OCI-LY7 (cell line): ENCODE measurements at regions not wholly inside any gene's neighbourhood (a gene's known extent, or its start where the extent isn't known, plus 50 kb on each side); places are given as distances from the start of the nearest gene placed in this dataset.

Source experiments
- BruUV-seq: library from RNA; stranded (reverse); fragments of 400-500 nt; replicated peaks from 2 replicates; lab custom pipeline; 2021; lab: Mats Ljungman, UMichigan
- CTCF ChIA-PET: fragments of 300-600 bp; sonication (Branson Sonifier 250); formaldehyde crosslinking; loops from one replicate; lab custom pipeline; 2022; ENCODE audit warnings: antibody characterized with exemption; ENCODE audit not compliant: unreplicated experiment; lab: Charles Lee
- POLR2A ChIA-PET: fragments of 300-600 bp; sonication (Branson Sonifier 250); formaldehyde crosslinking; loops from one replicate; lab custom pipeline; 2022; ENCODE audit warnings: antibody characterized with exemption; lab: Charles Lee
- DNase-seq: peaks from one replicate; pipeline ENCODE4 v3.0.0-alpha.2; 2015; ENCODE audit warnings: low spot score
- H2AFZ ChIP-seq: fragments of 200-600 bp; sonication (generic), shearing (Covaris generic); 2 replicates; pipeline ENCODE4 v1.6.1; 2014; ENCODE audit warnings: mild to moderate bottlenecking, antibody characterized with exemption, low read length, moderate library complexity
- H3K27ac ChIP-seq: fragments of 200-600 bp; sonication (generic); 2 replicates; pipeline ENCODE4 v1.5.1; 2014; ENCODE audit warnings: mixed run types, low read depth, mild to moderate bottlenecking, moderate library complexity, low read length, inconsistent platforms; ENCODE audit not compliant: poor library complexity, severe bottlenecking
- H3K36me3 ChIP-seq: fragments of 200-600 bp; sonication (generic); 2 replicates; pipeline ENCODE4 v1.6.1; 2014; ENCODE audit warnings: mild to moderate bottlenecking, antibody characterized with exemption, low read length, moderate library complexity, mixed read lengths; ENCODE audit not compliant: insufficient read depth
- H3K4me1 ChIP-seq: fragments of 200-600 bp; sonication (generic); 2 replicates; pipeline ENCODE4 v1.5.1; 2014; ENCODE audit warnings: mild to moderate bottlenecking, low read length; ENCODE audit not compliant: insufficient read depth, poor library complexity, severe bottlenecking
- H3K4me2 ChIP-seq: fragments of 200-600 bp; sonication (generic); 2 replicates; pipeline ENCODE4 v1.6.1; 2014; ENCODE audit warnings: mild to moderate bottlenecking, low read length
- H3K4me3 ChIP-seq: fragments of 200-600 bp; sonication (generic); 2 replicates; pipeline ENCODE4 v1.5.1; 2014; ENCODE audit warnings: mild to moderate bottlenecking, low read depth, low read length; ENCODE audit not compliant: poor library complexity, severe bottlenecking
- H3K79me2 ChIP-seq: fragments of 200-600 bp; sonication (generic); 2 replicates; pipeline ENCODE4 v1.6.1; 2016; ENCODE audit warnings: low read depth, mild to moderate bottlenecking, low read length, moderate library complexity, mixed read lengths; ENCODE audit not compliant: insufficient read depth
- H3K9me2 ChIP-seq: fragments of 200-600 bp; sonication (generic); 2 replicates; pipeline ENCODE4 v1.6.1; 2016; ENCODE audit warnings: mild to moderate bottlenecking, low read length, mixed read lengths; ENCODE audit not compliant: insufficient read depth
- H3K9me3 ChIP-seq: fragments of 200-600 bp; sonication (generic); 2 replicates; pipeline ENCODE4 v1.6.1; 2014; ENCODE audit warnings: mild to moderate bottlenecking, mixed run types, low read length, mixed read lengths
- H4K20me1 ChIP-seq: fragments of 200-600 bp; sonication (generic); 2 replicates; pipeline ENCODE4 v1.6.1; 2014; ENCODE audit warnings: mild to moderate bottlenecking, antibody characterized with exemption, low read length, moderate library complexity, mixed read lengths; ENCODE audit not compliant: insufficient read depth
- EZH2phosphoT487 ChIP-seq: fragments of 200-600 bp; sonication (generic); IDR thresholded peaks from 2 replicates; pipeline ENCODE4 v1.6.1; 2018; ENCODE audit warnings: low read depth, borderline replicate concordance, mild to moderate bottlenecking, mixed run types, antibody characterized with exemption, low read length, moderate library complexity, mixed read lengths
- intact Hi-C: fragments of 100-400 bp; cut with micrococcal nuclease; formaldehyde crosslinking; loops from one replicate; pipeline ENCODE4 v1.10.0; 2022; ENCODE audit not compliant: unreplicated experiment
- TF ChIP-seq, protein P1 (sequence below): fragments of 200-600 bp; sonication (generic); conservative IDR thresholded peaks from 2 replicates; pipeline ENCODE4 v1.5.1; 2014; ENCODE audit warnings: mild to moderate bottlenecking, antibody characterized with exemption, low read length, moderate library complexity, mixed read lengths

DNA sequence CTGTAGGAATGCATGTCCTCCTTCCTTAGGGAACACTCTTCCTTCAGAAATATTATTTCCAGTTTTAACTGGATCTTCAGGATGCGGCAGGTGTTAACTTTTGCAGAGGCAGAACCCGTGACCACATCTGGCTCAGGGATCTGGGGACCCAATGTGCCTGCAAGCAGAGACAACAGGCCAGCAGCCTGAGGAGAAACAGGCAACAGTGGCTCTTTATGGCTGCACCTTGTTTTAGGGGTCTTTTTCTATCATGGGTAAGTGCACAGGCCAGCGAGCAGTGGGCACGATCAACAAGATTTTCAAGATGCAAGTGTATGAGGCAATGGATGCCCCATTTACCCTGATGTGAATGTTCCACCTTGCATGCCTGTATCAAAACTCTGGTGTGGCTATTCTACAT lies 497.5 kb upstream of the KLF6 start:
- Histone ChIP-seq H2AFZ (no peak overlapping the region), H3K9me2 (no peaks in the 10 kb centered on the region), H3K79me2 (no peaks in the 10 kb centered on the region), H3K4me3 (no peak overlapping the region), H3K36me3 (no peaks in the 10 kb centered on the region), H3K27ac (no peak overlapping the region), H3K9me3 (no peaks in the 10 kb centered on the region), H3K4me1 (no peaks in the 10 kb centered on the region), H4K20me1 (no peaks in the 10 kb centered on the region), H3K4me2 (no peak overlapping the region)
- no peak for TF ChIP-seq EZH2phosphoT487
- TF ChIP-seq, protein P1, sequence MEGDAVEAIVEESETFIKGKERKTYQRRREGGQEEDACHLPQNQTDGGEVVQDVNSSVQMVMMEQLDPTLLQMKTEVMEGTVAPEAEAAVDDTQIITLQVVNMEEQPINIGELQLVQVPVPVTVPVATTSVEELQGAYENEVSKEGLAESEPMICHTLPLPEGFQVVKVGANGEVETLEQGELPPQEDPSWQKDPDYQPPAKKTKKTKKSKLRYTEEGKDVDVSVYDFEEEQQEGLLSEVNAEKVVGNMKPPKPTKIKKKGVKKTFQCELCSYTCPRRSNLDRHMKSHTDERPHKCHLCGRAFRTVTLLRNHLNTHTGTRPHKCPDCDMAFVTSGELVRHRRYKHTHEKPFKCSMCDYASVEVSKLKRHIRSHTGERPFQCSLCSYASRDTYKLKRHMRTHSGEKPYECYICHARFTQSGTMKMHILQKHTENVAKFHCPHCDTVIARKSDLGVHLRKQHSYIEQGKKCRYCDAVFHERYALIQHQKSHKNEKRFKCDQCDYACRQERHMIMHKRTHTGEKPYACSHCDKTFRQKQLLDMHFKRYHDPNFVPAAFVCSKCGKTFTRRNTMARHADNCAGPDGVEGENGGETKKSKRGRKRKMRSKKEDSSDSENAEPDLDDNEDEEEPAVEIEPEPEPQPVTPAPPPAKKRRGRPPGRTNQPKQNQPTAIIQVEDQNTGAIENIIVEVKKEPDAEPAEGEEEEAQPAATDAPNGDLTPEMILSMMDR, result no peak
- intact Hi-C loops, result no loop called here
- CTCF ChIA-PET, result no interaction called here
- BruUV-seq, result no TSS peak
- no peak for DNase-seq
- POLR2A ChIA-PET, result no interaction called here

DNA sequence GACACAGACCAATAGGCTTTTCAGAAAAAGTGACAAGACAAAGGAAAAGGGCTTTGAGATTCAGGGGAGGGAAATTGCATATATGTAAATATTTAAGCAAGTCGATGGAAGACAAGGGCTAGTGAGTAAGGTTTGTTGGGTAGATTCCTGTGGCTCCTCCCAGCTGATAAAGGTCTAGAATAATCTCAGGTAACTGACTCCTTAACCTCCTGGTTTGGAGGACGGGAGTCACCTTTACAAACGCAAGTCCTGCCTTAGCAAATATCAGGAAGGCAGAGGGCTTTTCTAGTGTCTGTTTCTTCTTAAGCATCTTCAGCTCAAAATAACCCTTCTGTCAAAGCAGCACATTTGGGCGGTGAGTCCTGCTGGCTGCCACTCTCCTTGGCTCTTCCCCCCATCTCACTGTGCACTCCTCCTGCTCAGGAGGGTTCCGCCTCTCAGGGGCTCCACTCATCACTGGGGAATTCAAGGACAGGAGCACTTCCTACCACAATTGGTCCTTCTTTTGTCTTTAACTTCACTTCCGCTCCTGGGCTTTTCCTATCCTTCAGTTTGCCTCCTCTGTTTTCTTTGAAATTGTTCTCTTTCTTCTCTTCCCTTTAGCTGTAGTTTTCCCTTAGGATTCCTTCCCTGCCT lies 496.3 kb upstream of the KLF6 start:
- Histone ChIP-seq H3K9me2 (no peaks in the 10 kb centered on the region), H3K79me2 (no peaks in the 10 kb centered on the region), H2AFZ (no peak overlapping the region), H3K4me2 (no peak overlapping the region), H3K4me3 (no peak overlapping the region), H3K4me1 (no peaks in the 10 kb centered on the region), H4K20me1 (no peaks in the 10 kb centered on the region), H3K9me3 (no peaks in the 10 kb centered on the region), H3K27ac (no peak overlapping the region), H3K36me3 (no peaks in the 10 kb centered on the region)
- CTCF ChIA-PET, result no interaction called here
- no peak for DNase-seq
- intact Hi-C loops, result no loop called here
- TF ChIP-seq, protein P1, result no peak
- no peak for TF ChIP-seq EZH2phosphoT487
- POLR2A ChIA-PET, result no interaction called here
- BruUV-seq, result no TSS peak

DNA sequence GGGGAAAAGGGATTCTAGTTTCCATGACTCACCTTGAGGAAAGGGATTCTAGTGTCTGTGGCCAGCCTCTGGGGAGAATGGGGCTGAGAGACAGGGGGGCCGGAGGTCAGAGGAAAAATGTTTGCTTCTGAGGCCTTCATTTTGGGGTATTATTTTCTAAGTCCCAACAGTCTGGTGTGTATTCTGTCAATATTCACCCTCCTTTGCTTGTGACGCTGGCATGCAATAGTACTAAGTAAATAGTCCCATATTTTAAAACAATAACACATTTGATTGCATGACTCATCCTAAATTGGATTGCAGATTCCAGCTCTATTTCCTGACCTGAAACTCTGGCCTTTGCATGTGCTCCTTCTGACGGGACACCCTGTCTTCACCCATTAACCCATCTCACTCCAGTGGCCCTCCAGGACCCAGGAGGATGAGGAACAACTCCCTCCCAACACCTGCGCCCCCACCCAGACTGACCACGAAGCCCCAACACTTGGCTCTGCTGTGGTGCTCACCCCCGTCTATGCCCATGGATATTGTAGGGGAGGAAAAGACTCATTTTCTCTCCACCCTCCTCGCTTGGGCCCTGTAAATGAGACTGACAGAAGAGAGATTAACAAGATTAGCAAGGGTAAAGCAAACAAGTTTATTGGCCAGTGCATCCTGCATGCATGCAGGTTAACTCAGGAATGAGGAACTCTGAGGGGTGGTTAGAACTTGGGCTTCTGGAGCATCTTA lies 495.6 kb upstream of the KLF6 start:
- Histone ChIP-seq H4K20me1 (no peaks in the 10 kb centered on the region), H3K36me3 (no peaks in the 10 kb centered on the region), H3K4me3 (no peak overlapping the region), H3K9me3 (no peaks in the 10 kb centered on the region), H3K27ac (no peak overlapping the region), H3K4me2 (no peak overlapping the region), H2AFZ (no peak overlapping the region), H3K4me1 (no peaks in the 10 kb centered on the region), H3K9me2 (no peaks in the 10 kb centered on the region), H3K79me2 (no peaks in the 10 kb centered on the region)
- TF ChIP-seq EZH2phosphoT487, result no peak
- TF ChIP-seq, protein P1, result no peak
- intact Hi-C loops, result no loop called here
- POLR2A ChIA-PET, result no interaction called here
- CTCF ChIA-PET, result no interaction called here
- BruUV-seq, result no TSS peak
- no peak for DNase-seq
